ENCODE measurements at regions not wholly inside any gene's neighbourhood (a gene's known extent, or its start where the extent isn't known, plus 50 kb on each side); places are given as distances from the start of the nearest gene placed in this dataset.
"Not testable (repeated sequence)": the region's sequence is repeated elsewhere in the genome, so short reads cannot be mapped to it uniquely, and the experiment has no call there.

DNA sequence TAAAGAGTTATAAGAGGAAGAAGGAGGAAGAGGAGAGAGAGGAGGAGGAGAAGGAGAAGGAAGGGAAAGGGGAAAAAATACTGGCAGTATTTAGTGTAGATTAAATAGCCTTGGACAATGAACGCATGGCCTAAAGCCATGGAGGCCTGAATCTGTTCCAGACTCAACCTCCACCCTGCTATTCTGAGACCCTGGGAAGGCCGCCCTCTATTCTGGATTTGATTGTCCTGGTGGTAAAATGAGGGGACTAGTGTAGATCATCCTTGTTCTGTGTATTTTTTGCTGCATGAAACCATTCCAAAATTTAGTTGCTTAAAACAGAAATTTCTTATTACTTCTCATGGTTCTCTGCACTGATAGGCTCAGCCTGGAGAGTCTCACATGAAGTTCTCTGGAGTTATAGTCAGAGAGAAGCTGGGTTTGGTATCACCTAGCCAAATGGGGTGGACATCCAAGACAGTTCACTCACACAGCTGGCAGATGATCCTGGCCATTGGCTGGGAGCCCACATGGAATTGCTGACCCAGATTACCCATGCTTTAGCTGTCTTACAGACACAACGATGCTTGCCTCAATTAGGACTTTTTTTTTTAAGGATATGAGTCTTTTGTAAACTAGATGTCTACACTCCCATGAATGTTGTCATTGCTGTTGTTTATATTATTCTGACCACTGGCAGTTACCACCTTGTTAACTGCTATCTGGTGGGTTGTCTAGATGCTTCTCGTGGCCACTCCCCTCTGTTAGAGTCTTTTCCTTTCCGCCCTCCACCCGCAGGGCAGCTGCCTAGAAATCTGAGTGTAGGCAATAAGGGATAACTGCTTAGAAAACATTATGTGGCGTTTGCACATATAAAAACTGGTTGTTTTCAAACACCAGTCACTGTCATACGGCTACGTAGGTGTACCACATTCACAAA, 149.9 kb downstream of the SST start:
- peaks cover 4% of the 10 kb centered on the region for H3K27me3 Mint-ChIP-seq
- no peaks in the 10 kb centered on the region for H3K4me1 Mint-ChIP-seq
- CTCF ChIA-PET: no interaction called here
- DNase-seq: no peak
- no peaks in the 10 kb centered on the region for H3K36me3 Mint-ChIP-seq
- H3K4me3 Mint-ChIP-seq: no peak overlapping the region
- no peaks in the 10 kb centered on the region for H3K9me3 Mint-ChIP-seq
- H3K27ac Mint-ChIP-seq: no peak overlapping the region

DNA sequence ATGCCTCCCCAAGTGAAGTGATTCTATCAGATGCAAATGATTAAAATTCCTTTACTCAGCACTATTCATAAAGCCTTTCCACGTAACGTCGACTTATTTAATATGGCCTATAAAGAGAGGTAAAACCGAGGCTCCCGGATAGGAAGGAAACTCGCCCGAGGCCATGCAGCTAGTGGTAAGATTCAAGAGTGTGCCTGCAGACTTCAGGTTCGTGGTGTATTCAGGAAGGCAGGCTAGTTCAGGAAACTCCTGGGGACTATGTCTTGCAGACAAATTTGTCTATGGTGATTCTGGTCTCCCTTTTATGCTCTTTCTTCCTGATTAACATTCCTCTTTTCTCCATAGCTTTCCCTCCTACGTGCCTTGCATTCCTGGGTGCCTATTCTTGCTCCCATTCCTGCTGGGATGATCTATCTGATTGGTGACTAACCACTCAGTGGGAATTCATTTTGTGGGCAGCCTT, 150.7 kb downstream of the SST start:
- Mint-ChIP-seq H3K27ac (no peak overlapping the region), H3K4me1 (no peaks in the 10 kb centered on the region), H3K27me3 (no peaks in the 10 kb centered on the region), H3K9me3 (no peaks in the 10 kb centered on the region), H3K4me3 (no peak overlapping the region), H3K36me3 (no peaks in the 10 kb centered on the region)
- CTCF ChIA-PET: no interaction called here
- no peak for DNase-seq

DNA sequence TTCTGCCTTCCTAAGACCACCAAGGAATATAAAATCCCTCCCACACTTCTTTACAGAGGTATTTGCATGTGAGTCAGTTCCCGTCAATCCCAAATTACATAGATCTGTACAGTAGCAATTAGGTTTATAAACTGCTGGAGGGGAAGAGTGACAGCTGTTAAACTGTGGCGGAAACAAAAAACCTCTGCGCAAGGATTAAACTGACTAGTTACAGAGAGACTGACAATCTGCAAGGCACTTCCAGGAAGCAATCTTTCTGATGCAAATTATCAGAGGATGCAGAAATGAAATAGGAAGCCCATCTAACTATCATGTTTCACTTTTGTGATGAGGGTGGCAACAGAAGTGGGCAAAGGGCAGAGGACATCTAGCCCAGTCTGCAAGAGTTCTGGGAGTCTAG, 150.4 kb downstream of the RTP4 start:
- CTCF ChIA-PET: no interaction called here
- no peak overlapping the region for H3K4me3 Mint-ChIP-seq
- no peak overlapping the region for H3K27ac Mint-ChIP-seq
- H3K9me3 Mint-ChIP-seq: no peaks in the 10 kb centered on the region
- no peaks in the 10 kb centered on the region for H3K27me3 Mint-ChIP-seq
- no peak for DNase-seq
- no peaks in the 10 kb centered on the region for H3K36me3 Mint-ChIP-seq
- H3K4me1 Mint-ChIP-seq: no peaks in the 10 kb centered on the region

DNA sequence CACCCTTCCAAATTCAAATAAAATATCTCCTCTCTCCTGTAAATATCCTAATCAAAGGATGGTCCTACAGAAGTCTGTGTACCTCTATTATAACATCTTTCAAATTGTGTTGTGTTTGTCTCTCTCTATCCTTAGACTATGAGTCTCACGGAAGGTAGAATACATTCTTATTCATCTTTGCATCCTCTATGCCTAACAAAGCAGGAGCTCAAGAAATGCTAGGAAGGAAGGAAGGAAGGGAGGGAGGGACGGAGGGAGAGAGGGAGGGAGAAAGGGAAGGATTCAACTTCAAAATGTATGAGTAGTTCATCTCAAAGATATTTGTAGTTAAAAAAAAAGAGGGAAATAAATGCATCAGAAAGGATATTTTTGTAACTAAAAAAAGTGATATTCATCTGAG, 150.0 kb downstream of the RTP4 start:
- Mint-ChIP-seq H3K4me3 (no peak overlapping the region), H3K27me3 (no peaks in the 10 kb centered on the region), H3K9me3 (no peaks in the 10 kb centered on the region), H3K36me3 (no peaks in the 10 kb centered on the region), H3K27ac (no peak overlapping the region), H3K4me1 (no peaks in the 10 kb centered on the region)
- CTCF ChIA-PET: no interaction called here
- DNase-seq: no peak

DNA sequence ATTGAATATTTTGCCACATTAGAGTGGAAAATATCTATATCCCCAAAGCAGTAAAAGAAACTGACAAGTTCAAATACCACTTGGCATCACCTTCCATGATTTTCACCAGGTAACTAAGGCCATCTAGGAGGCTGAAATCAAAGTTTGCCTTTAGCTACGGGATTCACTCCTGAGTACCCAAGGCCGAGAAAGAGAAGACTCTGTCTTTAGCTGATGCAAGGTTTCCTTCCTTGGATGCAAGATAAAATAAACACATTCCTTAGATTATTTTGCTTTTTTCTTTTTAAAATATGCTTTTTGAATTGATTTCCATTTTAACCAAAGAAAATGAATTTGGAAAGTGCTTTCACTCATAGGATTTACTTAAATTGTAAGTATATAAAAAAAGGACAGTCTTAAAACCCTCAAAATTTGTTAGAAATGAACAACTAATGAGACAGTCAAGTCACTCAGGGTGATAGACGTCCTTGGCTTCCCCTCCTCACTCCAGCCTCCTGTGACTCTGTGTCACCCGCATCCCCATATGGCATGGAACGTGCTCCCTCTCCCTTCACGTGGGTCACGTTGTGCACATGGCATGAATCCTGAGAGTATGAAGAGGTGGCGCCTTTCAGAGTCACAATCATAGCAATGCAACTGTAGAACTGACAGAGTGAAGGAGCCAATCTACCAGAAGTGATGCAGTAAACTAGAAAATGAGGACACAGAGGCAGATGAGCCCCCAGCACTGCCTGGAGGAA, 148.4 kb downstream of the RTP4 start:
- H3K27ac Mint-ChIP-seq: no peak overlapping the region
- no peaks in the 10 kb centered on the region for H3K36me3 Mint-ChIP-seq
- CTCF ChIA-PET: no interaction called here
- H3K4me3 Mint-ChIP-seq: no peak overlapping the region
- no peaks in the 10 kb centered on the region for H3K4me1 Mint-ChIP-seq
- H3K27me3 Mint-ChIP-seq: no peaks in the 10 kb centered on the region
- H3K9me3 Mint-ChIP-seq: no peaks in the 10 kb centered on the region
- DNase-seq: no peak

DNA sequence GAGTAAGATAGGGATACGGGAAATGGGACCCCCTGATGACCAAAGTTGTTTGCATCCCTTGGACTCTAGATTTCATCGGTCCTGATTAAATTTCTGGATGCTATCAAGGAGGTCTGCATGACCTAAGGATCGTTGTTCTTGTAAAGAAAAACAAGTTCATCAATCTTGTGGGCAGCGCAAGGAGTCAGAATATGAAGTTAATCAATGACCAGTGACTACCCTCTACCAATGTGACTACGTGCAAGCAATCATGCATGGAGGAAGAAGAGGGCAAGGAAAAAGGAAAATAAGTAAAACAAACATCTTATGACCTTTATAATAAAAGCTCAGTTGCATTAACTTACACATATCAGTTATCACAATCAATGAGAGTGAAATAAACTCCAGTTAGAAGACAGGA, 139.7 kb downstream of the RTP4 start:
- CTCF ChIA-PET: no interaction called here
- Mint-ChIP-seq H3K9me3 (no peaks in the 10 kb centered on the region), H3K27ac (no peak overlapping the region), H3K4me3 (no peak overlapping the region), H3K27me3 (peaks cover 4% of the 10 kb centered on the region), H3K36me3 (no peaks in the 10 kb centered on the region), H3K4me1 (no peaks in the 10 kb centered on the region)
- no peak for DNase-seq

DNA sequence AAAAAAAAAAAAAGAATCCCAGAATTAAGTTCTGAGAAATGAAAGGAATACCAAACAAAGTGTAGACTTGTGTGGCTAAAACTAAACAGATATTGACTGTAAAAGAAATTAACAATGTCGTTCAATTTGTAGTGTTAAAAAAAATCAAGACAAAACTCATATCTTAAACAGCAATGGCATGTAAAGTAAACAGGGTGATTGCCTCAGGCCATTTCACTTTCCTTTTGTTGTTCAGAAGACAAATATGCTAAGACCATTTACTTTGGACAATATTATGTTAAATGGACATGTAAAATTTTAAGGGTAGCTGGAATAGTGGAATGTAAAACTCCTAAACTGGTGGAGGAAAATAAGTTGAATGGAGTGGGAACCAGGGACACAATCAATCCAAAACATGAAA, 139.1 kb downstream of the RTP4 start:
- no peaks in the 10 kb centered on the region for H3K9me3 Mint-ChIP-seq
- CTCF ChIA-PET: no interaction called here

DNA sequence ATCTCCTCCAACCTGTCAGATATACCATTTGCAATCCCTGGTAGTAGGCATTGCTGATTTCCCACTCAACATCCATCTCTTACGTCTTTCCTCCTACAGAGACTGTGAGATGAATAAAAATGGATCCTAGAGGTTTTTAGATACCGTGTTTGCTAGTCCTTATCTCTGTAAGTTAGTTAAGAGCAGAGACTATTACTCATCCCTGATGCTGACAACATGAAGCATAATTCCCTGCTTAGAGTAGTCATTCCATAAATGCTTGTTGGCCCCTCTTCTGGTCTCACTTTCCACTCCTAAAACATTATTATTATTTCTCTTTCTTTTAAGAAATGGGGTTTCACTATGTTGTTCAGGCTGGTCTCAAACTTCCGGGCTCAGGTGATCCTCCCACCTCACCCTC, 136.2 kb downstream of the RTP4 start:
- Mint-ChIP-seq H3K4me3 (no peak overlapping the region), H3K27me3 (peaks cover 4% of the 10 kb centered on the region)

More for the DNA sequence above, 139.1 kb downstream of the RTP4 start:
- Mint-ChIP-seq H3K27me3 (peaks cover 4% of the 10 kb centered on the region), H3K27ac (no peak overlapping the region), H3K36me3 (no peaks in the 10 kb centered on the region), H3K4me1 (no peaks in the 10 kb centered on the region), H3K4me3 (no peak overlapping the region)
- DNase-seq: no peak

DNA sequence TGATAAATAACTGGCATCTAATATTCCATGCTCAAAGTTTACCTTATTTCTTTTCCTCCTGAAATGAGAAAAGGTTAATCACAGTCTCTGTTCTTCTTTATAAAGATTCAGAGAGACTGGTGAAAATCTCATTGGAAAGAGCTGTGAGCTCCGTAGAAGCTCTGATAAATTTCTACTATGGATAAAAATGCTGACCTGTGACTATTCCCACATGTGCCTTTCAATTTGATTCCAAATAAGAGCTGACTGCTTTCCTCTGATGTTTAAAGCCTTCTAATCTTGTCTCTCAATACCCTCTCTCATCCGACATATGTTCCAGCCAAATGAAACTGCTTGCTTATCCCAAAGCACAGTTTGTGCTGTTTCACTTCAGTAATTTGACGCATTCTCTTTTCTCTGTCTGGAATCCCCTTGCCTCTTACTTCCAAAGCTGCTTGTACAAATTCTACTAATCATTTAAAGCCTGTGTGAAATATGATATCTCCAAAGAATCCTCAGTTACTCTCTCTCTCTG, 130.1 kb downstream of the RTP4 start:
- no peaks in the 10 kb centered on the region for H3K36me3 Mint-ChIP-seq
- CTCF ChIA-PET: interaction anchor here (1.2 kb wide), 1 partner anchor 40 kb away, joined by 3 read pairs; no protein-coding TSS in a partner anchor
- no peaks in the 10 kb centered on the region for H3K9me3 Mint-ChIP-seq
- H3K4me1 Mint-ChIP-seq: no peaks in the 10 kb centered on the region
- no peak overlapping the region for H3K4me3 Mint-ChIP-seq
- H3K27ac Mint-ChIP-seq: no peak overlapping the region
- DNase-seq: no peak
- H3K27me3 Mint-ChIP-seq: peaks cover 12% of the 10 kb centered on the region

More for the DNA sequence above, 136.2 kb downstream of the RTP4 start:
- no peak overlapping the region for H3K27ac Mint-ChIP-seq
- CTCF ChIA-PET: no interaction called here
- H3K4me1 Mint-ChIP-seq: no peaks in the 10 kb centered on the region
- H3K9me3 Mint-ChIP-seq: no peaks in the 10 kb centered on the region
- H3K36me3 Mint-ChIP-seq: no peaks in the 10 kb centered on the region
- DNase-seq: no peak

DNA sequence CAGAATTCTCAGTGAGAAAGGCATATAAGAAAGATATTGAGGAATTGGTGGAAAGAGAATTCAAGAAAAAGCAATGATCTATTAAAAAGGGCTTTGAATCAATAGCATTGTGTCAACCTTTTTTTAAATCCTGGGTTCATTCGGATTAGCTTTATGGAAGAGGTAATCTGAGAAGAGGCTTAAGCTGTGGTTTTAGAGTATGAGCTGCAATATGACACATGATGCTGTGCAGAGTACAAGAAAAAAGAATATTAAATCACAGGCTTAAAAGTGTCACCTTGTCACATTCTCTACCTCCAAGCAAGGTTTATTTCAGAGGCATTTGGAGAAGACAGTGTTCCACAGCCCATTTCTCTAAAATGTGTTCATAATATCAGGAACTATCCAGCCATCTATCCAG, 128.9 kb downstream of the RTP4 start:
- no peak overlapping the region for H3K27ac Mint-ChIP-seq
- DNase-seq: no peak
- CTCF ChIA-PET: interaction anchor here (1.2 kb wide), 1 partner anchor 41 kb away, joined by 3 read pairs; no protein-coding TSS in a partner anchor
- no peaks in the 10 kb centered on the region for H3K9me3 Mint-ChIP-seq
- H3K4me1 Mint-ChIP-seq: no peaks in the 10 kb centered on the region
- no peaks in the 10 kb centered on the region for H3K36me3 Mint-ChIP-seq
- H3K4me3 Mint-ChIP-seq: no peak overlapping the region
- H3K27me3 Mint-ChIP-seq: peaks cover 12% of the 10 kb centered on the region

DNA sequence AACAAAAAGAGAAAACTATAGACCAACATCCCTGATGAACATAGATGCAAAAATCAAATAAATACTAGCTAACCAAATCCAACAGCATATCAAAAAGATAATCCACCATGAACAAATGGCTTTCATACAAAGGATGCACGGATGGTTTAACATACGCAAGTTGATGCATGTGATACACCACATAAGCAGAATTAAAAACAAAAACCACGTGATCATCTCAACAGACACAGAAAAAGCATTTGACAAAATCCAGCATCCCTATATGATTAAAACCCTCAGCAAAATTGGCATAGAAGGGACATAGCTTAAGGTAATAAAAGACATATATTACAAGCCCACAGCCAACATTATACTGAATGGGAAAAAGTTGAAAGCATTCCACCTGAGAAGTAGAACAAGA, 125.9 kb downstream of the RTP4 start:
- not testable (repeated sequence) for H3K36me3 Mint-ChIP-seq, H3K4me3 Mint-ChIP-seq, H3K4me1 Mint-ChIP-seq, H3K27ac Mint-ChIP-seq, DNase-seq, H3K9me3 Mint-ChIP-seq
- peaks cover 14% of the 10 kb centered on the region for H3K27me3 Mint-ChIP-seq
- CTCF ChIA-PET: interaction anchor here (1.0 kb wide), 1 partner anchor 88 kb away, joined by 3 read pairs; no protein-coding TSS in a partner anchor

DNA sequence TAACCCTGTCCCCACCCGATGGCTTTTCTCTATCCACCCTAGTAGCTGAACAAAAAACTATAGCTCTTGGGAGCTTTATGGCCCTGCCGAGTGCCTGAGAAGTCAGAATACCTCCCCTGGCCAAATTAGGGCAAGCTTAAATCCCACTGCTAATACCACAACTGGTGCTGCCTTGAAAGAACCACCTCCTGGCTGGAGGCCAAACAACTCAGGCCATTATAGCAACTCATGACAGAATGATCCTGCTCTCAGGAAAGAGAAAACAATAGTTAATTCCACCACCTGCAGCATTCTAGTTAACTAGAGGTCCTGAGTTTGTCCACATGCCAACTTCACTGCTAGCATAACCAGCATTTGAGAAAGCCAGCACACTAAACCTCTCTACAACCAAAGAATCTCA, 123.2 kb downstream of the RTP4 start:
- CTCF ChIA-PET: interaction anchor here (1.6 kb wide), 1 partner anchor 188 kb away, joined by 6 read pairs; no protein-coding TSS in a partner anchor
- no peak for DNase-seq
- H3K27me3 Mint-ChIP-seq: peaks cover 16% of the 10 kb centered on the region
- no peaks in the 10 kb centered on the region for H3K4me1 Mint-ChIP-seq
- H3K9me3 Mint-ChIP-seq: no peaks in the 10 kb centered on the region
- no peak overlapping the region for H3K4me3 Mint-ChIP-seq
- H3K27ac Mint-ChIP-seq: no peak overlapping the region
- no peaks in the 10 kb centered on the region for H3K36me3 Mint-ChIP-seq

DNA sequence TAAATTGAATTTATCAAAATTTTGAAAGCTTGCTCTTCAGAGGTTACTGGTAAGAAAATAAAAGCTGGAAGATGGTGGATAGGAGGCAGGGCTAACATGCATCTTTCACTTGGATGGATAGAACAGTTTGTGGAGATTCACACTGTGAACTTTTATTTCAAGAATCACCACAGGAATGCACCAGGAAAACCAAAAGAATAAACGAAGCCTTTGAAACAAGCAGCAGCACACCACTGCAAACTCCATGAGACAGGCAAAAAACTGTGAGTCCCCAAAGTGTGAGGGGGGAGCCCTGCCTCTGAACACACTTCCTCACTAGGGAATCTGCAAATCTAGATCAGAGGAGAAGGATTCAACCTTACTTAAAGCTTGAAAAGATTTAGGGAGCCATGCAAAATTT, 122.2 kb downstream of the RTP4 start:
- DNase-seq: no peak
- Mint-ChIP-seq H3K4me3 (no peak overlapping the region), H3K27me3 (peaks cover 16% of the 10 kb centered on the region), H3K36me3 (no peaks in the 10 kb centered on the region), H3K4me1 (no peaks in the 10 kb centered on the region), H3K9me3 (no peaks in the 10 kb centered on the region), H3K27ac (no peak overlapping the region)
- CTCF ChIA-PET: interaction anchor here (1.6 kb wide), 1 partner anchor 189 kb away, joined by 6 read pairs; no protein-coding TSS in a partner anchor

DNA sequence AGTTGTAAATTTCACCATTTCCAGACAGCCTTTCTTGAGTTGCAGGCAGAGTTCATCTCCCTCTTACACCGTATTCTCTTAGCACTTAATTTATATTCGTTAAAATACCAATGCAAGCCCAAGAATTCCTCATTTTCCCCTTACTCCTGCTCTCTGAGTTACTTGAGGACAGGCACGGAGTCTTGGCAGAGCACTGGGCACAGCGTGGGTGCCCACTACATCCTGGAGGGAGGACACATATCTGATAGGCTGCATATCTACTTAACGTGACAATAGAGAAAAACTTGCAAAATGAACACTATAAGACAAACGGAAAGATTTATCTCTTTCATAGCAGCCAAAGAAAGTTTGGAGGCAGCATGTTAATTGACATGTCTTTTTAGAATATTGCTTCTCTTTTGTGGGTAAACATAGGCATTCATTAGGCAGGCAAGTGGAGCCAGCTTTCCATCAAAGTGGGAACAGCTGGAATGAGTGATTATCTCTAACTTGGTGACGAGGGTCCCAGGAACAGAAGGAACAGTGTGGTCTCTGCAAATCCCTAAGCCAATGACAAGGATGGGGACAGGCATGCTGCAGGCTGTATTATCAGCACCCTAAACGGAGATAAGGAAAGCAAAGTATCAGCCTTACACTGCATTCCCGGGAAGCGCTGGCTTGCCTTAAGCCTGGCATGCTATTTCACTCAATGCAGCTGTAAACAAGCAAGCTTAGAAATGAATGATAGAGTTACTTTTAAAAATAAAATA, 116.5 kb downstream of the RTP4 start:
- CTCF ChIA-PET: no interaction called here
- no peak overlapping the region for H3K4me3 Mint-ChIP-seq
- H3K27me3 Mint-ChIP-seq: peaks cover 23% of the 10 kb centered on the region
- H3K9me3 Mint-ChIP-seq: no peaks in the 10 kb centered on the region
- H3K36me3 Mint-ChIP-seq: no peaks in the 10 kb centered on the region
- no peaks in the 10 kb centered on the region for H3K4me1 Mint-ChIP-seq
- no peak overlapping the region for H3K27ac Mint-ChIP-seq
- no peak for DNase-seq
